IMR-90 (cell line): ENCODE measurements at regions not wholly inside any gene's neighbourhood (a gene's known extent, or its start where the extent isn't known, plus 50 kb on each side); places are given as distances from the start of the nearest gene placed in this dataset.
"Not testable (repeated sequence)": the region's sequence is repeated elsewhere in the genome, so short reads cannot be mapped to it uniquely, and the experiment has no call there.

Experiments used
- ATAC-seq: fragments of 200-7000 bp; cut with Tn5 transposase; 2 replicates; pipeline ENCODE4 v1.9.1; 2020; ENCODE audit warnings: low read depth, mild to moderate bottlenecking, moderate library complexity
- BruUV-seq: library from RNA; stranded (reverse); fragments of 400-500 nt; replicated peaks from 2 replicates; lab custom pipeline; 2021; lab: Mats Ljungman, UMichigan
- CTCF ChIA-PET: fragments of 300-600 bp; formaldehyde crosslinking; extraction: SDS; loops from one replicate; lab custom pipeline; 2021; ENCODE audit warnings: antibody characterized with exemption; lab: Yijun Ruan, JAX
- POLR2A ChIA-PET: fragments of 300-600 bp; sonication (Branson Sonifier 250); formaldehyde crosslinking; loops from one replicate; lab custom pipeline; 2022; ENCODE audit warnings: antibody characterized with exemption; ENCODE audit not compliant: unreplicated experiment; lab: Charles Lee
- DNase-seq: peaks from one replicate; pipeline ENCODE4 v3.0.0; 2013
- H2AFZ ChIP-seq: replicated peaks from 2 replicates; pipeline ENCODE3; 2013; ENCODE audit warnings: low read length, mild to moderate bottlenecking; ENCODE audit not compliant: poor library complexity
- H2AK5ac ChIP-seq: 2 replicates; pipeline ENCODE4 v1.6.1; 2013; ENCODE audit warnings: low read depth, low read length, inconsistent platforms
- H2AK9ac ChIP-seq: replicated peaks from 2 replicates; pipeline ENCODE3; 2013; ENCODE audit warnings: mild to moderate bottlenecking, low read depth, low read length, moderate library complexity; ENCODE audit not compliant: poor library complexity
- H2BK120ac ChIP-seq: 2 replicates; pipeline ENCODE4 v1.6.1; 2013; ENCODE audit warnings: low read depth, low read length, inconsistent platforms
- H2BK15ac ChIP-seq: 3 replicates; pipeline ENCODE4 v1.6.1; 2013; ENCODE audit warnings: low read depth, low read length, inconsistent platforms
- H2BK20ac ChIP-seq: 2 replicates; pipeline ENCODE4 v1.6.1; 2013; ENCODE audit warnings: low read depth, mild to moderate bottlenecking, inconsistent platforms, low read length, moderate library complexity
- H2BK5ac ChIP-seq: 2 replicates; pipeline ENCODE4 v1.6.1; 2013; ENCODE audit warnings: mild to moderate bottlenecking, low read depth, low read length, inconsistent platforms; ENCODE audit not compliant: poor library complexity, severe bottlenecking
- H3K14ac ChIP-seq: replicated peaks from 2 replicates; pipeline ENCODE4 v1.6.1; 2013; ENCODE audit warnings: low read depth, low read length, inconsistent platforms
- H3K18ac ChIP-seq: 2 replicates; pipeline ENCODE4 v1.6.1; 2013; ENCODE audit warnings: low read depth, low read length, control low read depth
- H3K23ac ChIP-seq: 2 replicates; pipeline ENCODE4 v1.6.1; 2013; ENCODE audit warnings: low read depth, low read length, inconsistent platforms
- H3K27ac ChIP-seq: 2 replicates; pipeline ENCODE4 v1.5.1; 2013; ENCODE audit warnings: mild to moderate bottlenecking, control low read depth, low read length; ENCODE audit not compliant: insufficient read depth
- H3K27me3 ChIP-seq: 2 replicates; pipeline ENCODE4 v1.6.1; 2013; ENCODE audit warnings: low read length; ENCODE audit not compliant: control insufficient read depth, insufficient read depth
- H3K36me3 ChIP-seq: 2 replicates; pipeline ENCODE4 v1.6.1; 2013; ENCODE audit warnings: low read length, mixed read lengths; ENCODE audit not compliant: control insufficient read depth, insufficient read depth
- H3K4ac ChIP-seq: 2 replicates; pipeline ENCODE4 v1.6.1; 2013; ENCODE audit warnings: low read depth, low read length, inconsistent platforms
- H3K4me1 ChIP-seq: 2 replicates; pipeline ENCODE4 v1.6.1; 2013; ENCODE audit warnings: low read length, mixed read lengths; ENCODE audit not compliant: control insufficient read depth, insufficient read depth
- H3K4me2 ChIP-seq: 2 replicates; pipeline ENCODE4 v1.6.1; 2013; ENCODE audit warnings: low read depth, mild to moderate bottlenecking, control low read depth, low read length, moderate library complexity
- H3K4me3 ChIP-seq: 2 replicates; pipeline ENCODE4 v1.5.1; 2013; ENCODE audit warnings: low read depth, mild to moderate bottlenecking, control low read depth, low read length, moderate library complexity; ENCODE audit not compliant: insufficient read depth
- H3K56ac ChIP-seq: 2 replicates; pipeline ENCODE4 v1.6.1; 2013; ENCODE audit warnings: low read length, inconsistent platforms; ENCODE audit not compliant: insufficient read depth; ENCODE audit errors: extremely low read depth
- H3K79me1 ChIP-seq, 2 experiments: 2 replicates each; pipeline ENCODE4 v1.6.1; 2013; ENCODE audit warnings: low read length in 2 of 2, inconsistent platforms in 1 of 2, low read depth in 1 of 2
- H3K9ac ChIP-seq: 2 replicates; pipeline ENCODE4 v1.6.1; 2013; ENCODE audit warnings: low read depth, low read length, control low read depth
- H3K9me1 ChIP-seq: 2 replicates; pipeline ENCODE4 v1.6.1; 2013; ENCODE audit warnings: low read length, inconsistent platforms; ENCODE audit not compliant: insufficient read depth
- H3K9me3 ChIP-seq: 2 replicates; pipeline ENCODE4 v1.6.1; 2013; ENCODE audit warnings: low read length; ENCODE audit not compliant: control insufficient read depth, insufficient read depth
- H4K20me1 ChIP-seq: 2 replicates; pipeline ENCODE4 v1.6.1; 2013; ENCODE audit warnings: low read length, inconsistent platforms; ENCODE audit not compliant: insufficient read depth
- H4K5ac ChIP-seq: 2 replicates; pipeline ENCODE4 v1.6.1; 2013; ENCODE audit warnings: mild to moderate bottlenecking, low read depth, low read length, control low read depth
- H4K8ac ChIP-seq, 2 experiments: 2 replicates each; pipeline ENCODE4 v1.6.1; 2013; ENCODE audit warnings: low read depth in 2 of 2, low read length in 2 of 2, control low read depth in 1 of 2, inconsistent platforms in 1 of 2
- H4K91ac ChIP-seq: 2 replicates; pipeline ENCODE4 v1.6.1; 2013; ENCODE audit warnings: low read depth, low read length, inconsistent platforms; ENCODE audit not compliant: insufficient read depth
- WGBS, 2 experiments: methylation state at CpG; one replicate each; pipeline versions ENCODE4 v1.1.5 to v1.1.7; 2013; ENCODE audit warnings: missing lambda C conversion rate in 2 of 2; ENCODE audit not compliant: insufficient read length in 1 of 2; ENCODE audit errors: extremely low coverage in 2 of 2; 5-methylcytosine and 5-hydroxymethylcytosine counted together
- dilution Hi-C: fragments of 300-500 bp; cut with HindIII; formaldehyde crosslinking; loops from one replicate; pipeline ENCODE4 v1.14.3; 2018; ENCODE audit warnings: low sequenced_read_pairs; ENCODE audit not compliant: unreplicated experiment
- in situ Hi-C: fragments of 300-500 bp; cut with MboI; formaldehyde crosslinking; loops from 3 replicates; pipeline ENCODE4 v1.14.3; 2019; ENCODE audit warnings: low sequenced_read_pairs, inconsistent platforms, mixed read lengths
- intact Hi-C: fragments of 100-400 bp; cut with micrococcal nuclease; formaldehyde crosslinking; loops from 2 replicates; pipeline ENCODE4 v1.10.0; 2022

DNA sequence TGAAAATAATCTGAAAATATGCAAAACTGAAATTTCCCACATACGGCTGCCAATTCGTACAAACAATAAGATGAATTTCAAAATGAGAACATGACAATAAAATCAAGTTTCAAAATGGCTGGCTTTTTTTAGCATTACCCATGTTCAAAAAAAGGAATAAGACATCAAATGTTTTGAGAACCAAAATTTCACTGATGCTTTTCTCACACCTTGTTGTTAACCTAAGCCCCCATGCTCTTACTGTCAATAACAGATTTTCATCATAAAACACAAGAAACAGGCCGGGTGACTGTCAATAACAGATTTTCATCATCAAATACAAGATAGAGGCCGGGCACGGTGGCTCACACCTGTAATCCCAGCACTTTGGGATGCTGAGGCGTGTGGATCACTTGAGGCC is 2149.6 kb upstream of the DEFB115 start:
- H3K18ac ChIP-seq, BruUV-seq, H3K4me1 ChIP-seq, POLR2A ChIA-PET, DNase-seq, H3K27me3 ChIP-seq, H4K5ac ChIP-seq, H3K36me3 ChIP-seq, H2BK15ac ChIP-seq, intact Hi-C loops, in situ Hi-C loops, H3K9me3 ChIP-seq, H3K9me1 ChIP-seq, CTCF ChIA-PET, H3K23ac ChIP-seq, H3K79me1 ChIP-seq, H3K9ac ChIP-seq, H4K91ac ChIP-seq, H2BK20ac ChIP-seq, H3K4me2 ChIP-seq, H2BK120ac ChIP-seq, H4K8ac ChIP-seq, H4K20me1 ChIP-seq, H2AK9ac ChIP-seq, H3K14ac ChIP-seq, H3K27ac ChIP-seq, H3K4ac ChIP-seq, H3K56ac ChIP-seq, dilution Hi-C loops, H2AK5ac ChIP-seq, ATAC-seq, H2BK5ac ChIP-seq, H2AFZ ChIP-seq, H3K4me3 ChIP-seq: not testable (repeated sequence)
- WGBS, 2 experiments: no CpG with 5 or more reads among the region's 6 CpGs

GRCh38 chr20:29109386-29109785 is 2148.1 kb upstream of the DEFB115 start:
- H3K79me1 ChIP-seq, H4K20me1 ChIP-seq, H2AK5ac ChIP-seq, H3K4ac ChIP-seq, POLR2A ChIA-PET, H3K18ac ChIP-seq, H3K9ac ChIP-seq, H2AK9ac ChIP-seq, H3K27me3 ChIP-seq, H4K91ac ChIP-seq, H3K9me3 ChIP-seq, H3K4me1 ChIP-seq, H4K5ac ChIP-seq, H3K36me3 ChIP-seq, ATAC-seq, BruUV-seq, H3K56ac ChIP-seq, H2BK15ac ChIP-seq, H3K4me2 ChIP-seq, dilution Hi-C loops, H2BK5ac ChIP-seq, intact Hi-C loops, H3K4me3 ChIP-seq, CTCF ChIA-PET, H2BK120ac ChIP-seq, DNase-seq, H3K14ac ChIP-seq, H3K23ac ChIP-seq, H2BK20ac ChIP-seq, in situ Hi-C loops, H3K27ac ChIP-seq, H4K8ac ChIP-seq, H2AFZ ChIP-seq, H3K9me1 ChIP-seq: not testable (repeated sequence)
- no CpG with 5 or more reads among the region's 2 CpGs for WGBS, 2 experiments
